Osteoblast (primary cell): ENCODE measurements at regions not wholly inside any gene's neighbourhood (a gene's known extent, or its start where the extent isn't known, plus 50 kb on each side); places are given as distances from the start of the nearest gene placed in this dataset.

Source experiments
- DNase-seq: peaks from one replicate; pipeline ENCODE4 v3.0.0; 2011; ENCODE audit warnings: low spot score, mixed read lengths; ENCODE audit not compliant: insufficient read length; ENCODE audit errors: missing footprints
- H2AFZ ChIP-seq: 2 replicates; pipeline ENCODE4 v1.6.0; 2011; ENCODE audit warnings: mild to moderate bottlenecking, low read length
- H3K27ac ChIP-seq: 2 replicates; pipeline ENCODE4 v1.5.1; 2011; ENCODE audit warnings: mild to moderate bottlenecking, low read depth, low read length, moderate library complexity
- H3K27me3 ChIP-seq: 2 replicates; pipeline ENCODE4 v1.6.0; 2012; ENCODE audit warnings: mild to moderate bottlenecking, control low read depth, inconsistent platforms, low read length, moderate library complexity; ENCODE audit not compliant: insufficient read depth
- H3K36me3 ChIP-seq: 2 replicates; pipeline ENCODE4 v1.5.1; 2011; ENCODE audit warnings: mild to moderate bottlenecking, low read length, control low read depth, moderate library complexity; ENCODE audit not compliant: insufficient read depth
- H3K4me1 ChIP-seq: 2 replicates; pipeline ENCODE4 v1.5.1; 2011; ENCODE audit warnings: mild to moderate bottlenecking, low read length, control low read depth, moderate library complexity; ENCODE audit not compliant: insufficient read depth
- H3K4me2 ChIP-seq: 2 replicates; pipeline ENCODE4 v1.6.0; 2011; ENCODE audit warnings: mild to moderate bottlenecking, low read length; ENCODE audit not compliant: insufficient read depth
- H3K4me3 ChIP-seq: fragments of 200-600 bp; sonication (generic); 3 replicates; pipeline ENCODE4 v1.5.1; 2012; ENCODE audit warnings: mild to moderate bottlenecking, low read length, inconsistent platforms; ENCODE audit not compliant: insufficient read depth
- H3K79me2 ChIP-seq: 2 replicates; pipeline ENCODE4 v1.6.0; 2012; ENCODE audit warnings: mild to moderate bottlenecking, low read length, control low read depth, inconsistent platforms; ENCODE audit not compliant: insufficient read depth
- H3K9me3 ChIP-seq: 2 replicates; pipeline ENCODE4 v1.5.1; 2011; ENCODE audit warnings: low read depth, low read length, control low read depth
- H4K20me1 ChIP-seq: 2 replicates; pipeline ENCODE4 v1.6.0; 2012; ENCODE audit warnings: mild to moderate bottlenecking, low read length, control low read depth; ENCODE audit not compliant: insufficient read depth
- TF ChIP-seq, protein P1 (sequence below): IDR thresholded peaks from 2 replicates; pipeline ENCODE4 v1.5.1; 2011; ENCODE audit warnings: mild to moderate bottlenecking, low read depth, low read length, moderate library complexity; ENCODE audit errors: extremely low read depth

DNA sequence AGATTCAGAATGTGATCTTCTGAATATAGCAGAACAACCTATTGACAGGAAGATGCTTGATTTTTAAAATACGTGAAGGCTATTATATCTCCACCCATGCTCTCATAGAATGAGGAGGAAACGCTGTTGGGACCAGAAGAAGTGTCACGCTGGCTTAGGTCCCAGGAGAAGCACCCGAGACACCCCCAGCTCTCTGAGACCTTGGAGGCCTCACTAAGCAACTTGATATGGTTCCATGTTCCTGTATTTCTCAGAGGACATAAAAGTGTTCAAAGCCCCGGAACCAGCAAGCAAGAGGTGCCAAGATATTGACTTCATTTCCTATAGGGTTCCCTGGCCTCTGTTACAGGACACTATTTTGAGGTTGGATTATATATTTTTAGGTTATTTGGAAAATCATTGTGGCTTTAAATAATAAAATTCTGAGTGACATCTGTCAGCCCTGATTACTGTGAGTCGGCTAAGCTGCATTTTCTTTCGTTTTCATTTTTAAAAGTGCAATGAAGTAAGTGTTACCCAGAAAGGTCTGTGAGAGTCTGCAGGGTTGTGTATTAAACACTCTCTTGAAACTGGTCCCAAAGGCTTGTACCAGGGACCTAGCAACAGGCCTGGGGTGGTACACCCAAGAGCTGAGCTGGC is 400.0 kb downstream of the SOX9 start:
- Histone ChIP-seq H3K79me2 (peaks cover 20% of the 10 kb centered on the region), H3K4me1 (peaks cover 15% of the 10 kb centered on the region), H3K27ac (no peak overlapping the region), H3K9me3 (no peaks in the 10 kb centered on the region), H3K36me3 (no peaks in the 10 kb centered on the region), H3K27me3 (no peaks in the 10 kb centered on the region), H3K4me2 (peak overlapping the region; percentile 30), H3K4me3 (no peak overlapping the region), H2AFZ (no peak overlapping the region), H4K20me1 (no peaks in the 10 kb centered on the region)
- DNase-seq: no peak
- TF ChIP-seq, protein P1, sequence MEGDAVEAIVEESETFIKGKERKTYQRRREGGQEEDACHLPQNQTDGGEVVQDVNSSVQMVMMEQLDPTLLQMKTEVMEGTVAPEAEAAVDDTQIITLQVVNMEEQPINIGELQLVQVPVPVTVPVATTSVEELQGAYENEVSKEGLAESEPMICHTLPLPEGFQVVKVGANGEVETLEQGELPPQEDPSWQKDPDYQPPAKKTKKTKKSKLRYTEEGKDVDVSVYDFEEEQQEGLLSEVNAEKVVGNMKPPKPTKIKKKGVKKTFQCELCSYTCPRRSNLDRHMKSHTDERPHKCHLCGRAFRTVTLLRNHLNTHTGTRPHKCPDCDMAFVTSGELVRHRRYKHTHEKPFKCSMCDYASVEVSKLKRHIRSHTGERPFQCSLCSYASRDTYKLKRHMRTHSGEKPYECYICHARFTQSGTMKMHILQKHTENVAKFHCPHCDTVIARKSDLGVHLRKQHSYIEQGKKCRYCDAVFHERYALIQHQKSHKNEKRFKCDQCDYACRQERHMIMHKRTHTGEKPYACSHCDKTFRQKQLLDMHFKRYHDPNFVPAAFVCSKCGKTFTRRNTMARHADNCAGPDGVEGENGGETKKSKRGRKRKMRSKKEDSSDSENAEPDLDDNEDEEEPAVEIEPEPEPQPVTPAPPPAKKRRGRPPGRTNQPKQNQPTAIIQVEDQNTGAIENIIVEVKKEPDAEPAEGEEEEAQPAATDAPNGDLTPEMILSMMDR: no peak

DNA sequence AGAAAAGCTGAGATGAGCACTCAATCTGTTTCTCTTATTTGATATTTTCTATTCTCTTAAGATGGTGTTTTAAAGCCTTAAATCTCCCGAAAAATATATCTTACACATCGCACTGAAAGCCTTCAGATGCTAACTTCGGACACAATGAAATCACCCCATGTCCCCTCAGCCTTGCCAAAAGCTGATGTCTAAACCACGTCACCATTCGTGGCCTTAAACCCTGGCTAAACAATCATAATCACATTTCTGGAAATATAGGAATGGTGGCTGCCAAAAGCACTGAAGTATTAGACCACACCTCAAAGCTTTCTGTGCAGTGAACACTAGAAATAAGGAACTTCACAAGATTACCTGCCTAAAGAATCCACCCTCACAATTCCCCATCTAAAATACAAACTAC is 402.7 kb downstream of the SOX9 start:
- no peaks in the 10 kb centered on the region for H3K36me3 ChIP-seq
- H4K20me1 ChIP-seq: peaks cover 7% of the 10 kb centered on the region
- no peak overlapping the region for H3K4me3 ChIP-seq
- H3K9me3 ChIP-seq: no peaks in the 10 kb centered on the region
- peaks cover 23% of the 10 kb centered on the region for H3K79me2 ChIP-seq
- no peak overlapping the region for H2AFZ ChIP-seq
- no peak overlapping the region for H3K4me2 ChIP-seq
- no peaks in the 10 kb centered on the region for H3K27me3 ChIP-seq
- H3K27ac ChIP-seq: no peak overlapping the region
- TF ChIP-seq, protein P1: no peak
- no peaks in the 10 kb centered on the region for H3K4me1 ChIP-seq
- no peak for DNase-seq

DNA sequence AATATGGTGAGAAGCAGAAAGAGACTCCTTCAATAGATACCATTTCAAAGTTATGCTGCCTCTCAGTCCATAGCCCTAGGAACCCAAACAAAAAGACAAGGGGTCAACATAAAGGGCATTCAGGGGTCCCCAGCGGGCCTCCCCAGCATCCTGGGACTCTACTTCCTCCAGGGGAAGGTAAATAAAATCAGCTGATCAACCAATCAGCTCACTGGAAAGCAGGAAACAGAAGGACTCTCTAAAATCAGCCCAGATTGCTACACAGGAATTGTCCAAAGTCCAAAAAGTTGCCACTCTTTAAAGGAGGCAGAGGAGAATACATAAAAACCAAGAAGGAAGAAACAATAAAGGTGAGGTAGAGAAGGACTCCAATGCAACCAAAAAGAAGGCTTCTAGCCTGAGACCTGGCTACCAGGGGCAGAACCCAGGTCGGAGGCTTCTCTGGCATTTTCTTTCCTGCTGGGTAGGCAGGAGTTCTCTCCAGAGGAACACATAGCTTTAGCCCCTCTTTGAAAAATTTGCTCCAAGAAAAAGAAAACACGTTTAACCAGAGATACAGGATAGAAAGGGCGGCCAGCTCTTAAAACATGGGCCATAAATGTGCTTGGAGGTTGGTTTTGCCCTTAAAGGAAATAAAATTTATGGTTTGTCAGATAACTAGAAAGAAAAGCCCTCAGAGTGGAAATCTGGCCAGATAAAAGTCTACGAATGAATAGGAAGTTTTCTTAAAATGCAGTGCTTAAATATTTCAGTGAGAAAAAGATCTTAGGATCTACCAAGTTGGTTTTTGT is 404.6 kb downstream of the SOX9 start:
- Histone ChIP-seq H3K4me2 (no peak overlapping the region), H2AFZ (no peak overlapping the region), H3K27me3 (no peaks in the 10 kb centered on the region), H3K36me3 (no peaks in the 10 kb centered on the region), H4K20me1 (peaks cover 7% of the 10 kb centered on the region), H3K4me3 (no peak overlapping the region), H3K79me2 (peaks cover 22% of the 10 kb centered on the region), H3K4me1 (no peaks in the 10 kb centered on the region), H3K9me3 (no peaks in the 10 kb centered on the region), H3K27ac (no peak overlapping the region)
- DNase-seq: peak; percentile 55
- TF ChIP-seq, protein P1: no peak

DNA sequence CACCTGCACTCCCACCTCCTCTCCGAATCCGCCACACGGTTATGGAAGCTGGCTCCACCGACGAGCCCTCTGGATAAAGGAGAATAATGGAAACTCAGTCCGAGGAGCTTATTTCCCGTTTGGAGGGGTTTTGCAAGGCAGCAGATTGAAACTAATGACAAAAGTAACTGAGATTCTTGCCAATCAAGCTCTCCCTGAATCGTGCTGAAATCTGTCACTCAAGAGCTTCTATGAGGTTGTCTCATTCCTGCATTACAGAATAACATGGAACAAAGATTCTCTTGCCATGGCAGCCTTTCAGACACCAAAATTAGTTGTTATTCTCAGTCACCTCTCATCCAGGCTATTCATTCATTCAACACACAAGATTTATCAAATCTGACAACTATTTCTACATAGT is 405.9 kb downstream of the SOX9 start:
- DNase-seq: no peak
- Histone ChIP-seq H3K9me3 (no peaks in the 10 kb centered on the region), H3K27ac (no peak overlapping the region), H3K4me2 (no peak overlapping the region), H3K79me2 (peaks cover 27% of the 10 kb centered on the region), H2AFZ (no peak overlapping the region), H3K27me3 (no peaks in the 10 kb centered on the region), H3K36me3 (no peaks in the 10 kb centered on the region), H3K4me3 (no peak overlapping the region), H4K20me1 (peaks cover 7% of the 10 kb centered on the region), H3K4me1 (no peaks in the 10 kb centered on the region)
- TF ChIP-seq, protein P1: no peak
